IMR-90 (cell line): ENCODE measurements at regions not wholly inside any gene's neighbourhood (a gene's known extent, or its start where the extent isn't known, plus 50 kb on each side); places are given as distances from the start of the nearest gene placed in this dataset.
A peak's percentile ranks its signal among the peaks of the same experiment; 100 is the strongest.

Source experiments
- CHD1 ChIP-seq: IDR thresholded peaks from 2 replicates; pipeline ENCODE4 v1.6.1; 2012; ENCODE audit warnings: low read depth, low read length, improper control_type of control experiment
- POLR2A ChIP-seq: IDR thresholded peaks from 2 replicates; pipeline ENCODE4 v1.6.1; 2012; ENCODE audit warnings: mild to moderate bottlenecking, low read depth, low read length
- TF ChIP-seq, protein P1 (sequence below): fragments of 150-350 bp; IDR thresholded peaks from 2 replicates; pipeline ENCODE4 v1.6.1; 2017; ENCODE audit warnings: mild to moderate bottlenecking, antibody characterized with exemption, low read length, low read depth
- TF ChIP-seq, protein P2 (sequence below): conservative IDR thresholded peaks from 2 replicates; pipeline ENCODE4 v1.5.1; 2012; ENCODE audit warnings: mild to moderate bottlenecking, low read depth, low read length, improper control_type of control experiment

DNA sequence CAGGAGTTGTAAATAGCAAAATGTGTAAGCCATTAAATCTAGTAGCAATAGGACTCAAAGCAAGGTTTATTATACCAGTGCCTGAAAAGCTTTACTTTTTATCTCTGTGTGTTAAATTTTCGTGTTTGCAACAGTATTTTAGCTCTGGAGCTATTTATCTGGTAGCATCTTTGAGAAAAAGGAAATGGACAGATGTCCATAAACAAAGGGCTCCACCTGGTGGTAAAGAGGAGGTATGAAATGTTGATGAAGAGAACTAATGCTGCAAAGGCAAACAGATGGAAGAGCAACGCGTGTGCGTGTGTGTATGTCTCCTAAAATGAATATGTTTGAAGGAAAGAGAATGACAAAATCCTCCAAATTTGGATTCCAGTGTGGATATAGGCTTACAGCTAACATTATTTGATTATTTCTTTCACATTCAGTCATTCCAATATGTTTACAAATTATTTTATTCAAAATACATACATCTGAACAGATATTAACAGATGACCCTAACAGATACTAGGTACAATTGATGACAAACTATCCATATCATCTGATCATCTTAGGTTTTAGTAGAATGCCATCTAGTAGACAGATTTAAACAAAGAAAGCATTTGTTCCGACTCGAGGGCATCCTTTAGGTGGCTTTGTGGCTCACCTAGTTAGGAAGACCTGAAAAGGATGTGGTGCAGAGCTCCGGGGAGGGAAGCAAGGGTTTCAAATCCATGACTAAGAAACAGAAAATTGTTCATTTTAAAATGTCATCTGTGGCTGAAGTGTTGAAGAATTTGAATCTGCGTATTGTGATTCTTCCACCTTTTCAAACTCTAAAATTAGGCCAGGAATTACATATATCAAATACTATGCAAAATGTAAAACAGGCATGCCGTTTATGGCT is 383.3 kb downstream of the MTX2 start:
- TF ChIP-seq, protein P1, sequence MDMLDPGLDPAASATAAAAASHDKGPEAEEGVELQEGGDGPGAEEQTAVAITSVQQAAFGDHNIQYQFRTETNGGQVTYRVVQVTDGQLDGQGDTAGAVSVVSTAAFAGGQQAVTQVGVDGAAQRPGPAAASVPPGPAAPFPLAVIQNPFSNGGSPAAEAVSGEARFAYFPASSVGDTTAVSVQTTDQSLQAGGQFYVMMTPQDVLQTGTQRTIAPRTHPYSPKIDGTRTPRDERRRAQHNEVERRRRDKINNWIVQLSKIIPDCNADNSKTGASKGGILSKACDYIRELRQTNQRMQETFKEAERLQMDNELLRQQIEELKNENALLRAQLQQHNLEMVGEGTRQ, result no peak
- TF ChIP-seq CHD1, result no peak
- TF ChIP-seq, protein P2, sequence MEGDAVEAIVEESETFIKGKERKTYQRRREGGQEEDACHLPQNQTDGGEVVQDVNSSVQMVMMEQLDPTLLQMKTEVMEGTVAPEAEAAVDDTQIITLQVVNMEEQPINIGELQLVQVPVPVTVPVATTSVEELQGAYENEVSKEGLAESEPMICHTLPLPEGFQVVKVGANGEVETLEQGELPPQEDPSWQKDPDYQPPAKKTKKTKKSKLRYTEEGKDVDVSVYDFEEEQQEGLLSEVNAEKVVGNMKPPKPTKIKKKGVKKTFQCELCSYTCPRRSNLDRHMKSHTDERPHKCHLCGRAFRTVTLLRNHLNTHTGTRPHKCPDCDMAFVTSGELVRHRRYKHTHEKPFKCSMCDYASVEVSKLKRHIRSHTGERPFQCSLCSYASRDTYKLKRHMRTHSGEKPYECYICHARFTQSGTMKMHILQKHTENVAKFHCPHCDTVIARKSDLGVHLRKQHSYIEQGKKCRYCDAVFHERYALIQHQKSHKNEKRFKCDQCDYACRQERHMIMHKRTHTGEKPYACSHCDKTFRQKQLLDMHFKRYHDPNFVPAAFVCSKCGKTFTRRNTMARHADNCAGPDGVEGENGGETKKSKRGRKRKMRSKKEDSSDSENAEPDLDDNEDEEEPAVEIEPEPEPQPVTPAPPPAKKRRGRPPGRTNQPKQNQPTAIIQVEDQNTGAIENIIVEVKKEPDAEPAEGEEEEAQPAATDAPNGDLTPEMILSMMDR, result peak; percentile 68
- no peak for TF ChIP-seq POLR2A
